ENCODE measurements at regions not wholly inside any gene's neighbourhood (a gene's known extent, or its start where the extent isn't known, plus 50 kb on each side); places are given as distances from the start of the nearest gene placed in this dataset.

GRCh38 chr6:150651808-150652470, 52.3 kb downstream of the PLEKHG1 start:
- Histone ChIP-seq H3K4me1 (ENCODE audit: low read depth) (peaks cover 15% of the 10 kb centered on the region), H3K36me3 (no peaks in the 10 kb centered on the region), H3K27me3 (no peaks in the 10 kb centered on the region), H3K9me3 (ENCODE audit: low read depth) (no peaks in the 10 kb centered on the region), H3K4me3 (no peak overlapping the region), H3K27ac (no peak overlapping the region)
- TF ChIP-seq CTCF (IDR thresholded peaks at IDR 0.05; ENCODE audit: low read depth, low read length) = no peak
- DNase-seq (ENCODE audit: low read depth in 1 of 2, low spot score in 1 of 2) = no peak

- H3K4me3 ChIP-seq = no peak overlapping the region
- no peak for TF ChIP-seq CTCF (IDR thresholded peaks at IDR 0.05; ENCODE audit: low read depth, low read length)
Measured at GRCh38 chr6:150652848-150653613, 53.3 kb downstream of the PLEKHG1 start.

GRCh38 chr6:150654608-150655007, 54.9 kb downstream of the PLEKHG1 start:
- Histone ChIP-seq H3K4me1 (ENCODE audit: low read depth) (peaks cover 13% of the 10 kb centered on the region), H3K36me3 (no peaks in the 10 kb centered on the region), H3K9me3 (ENCODE audit: low read depth) (no peaks in the 10 kb centered on the region), H3K27me3 (no peaks in the 10 kb centered on the region), H3K27ac (no peak overlapping the region), H3K4me3 (no peak overlapping the region)
- DNase-seq (ENCODE audit: low read depth in 1 of 2, low spot score in 1 of 2) = peak in 1 of 2 donors; percentile 59
- TF ChIP-seq CTCF (IDR thresholded peaks at IDR 0.05; ENCODE audit: low read depth, low read length) = no peak

More at GRCh38 chr6:150652848-150653613, 53.3 kb downstream of the PLEKHG1 start:
- Histone ChIP-seq H3K27ac (no peak overlapping the region), H3K9me3 (ENCODE audit: low read depth) (no peaks in the 10 kb centered on the region), H3K4me1 (ENCODE audit: low read depth) (peaks cover 7% of the 10 kb centered on the region), H3K27me3 (no peaks in the 10 kb centered on the region), H3K36me3 (no peaks in the 10 kb centered on the region)
- DNase-seq (ENCODE audit: low read depth in 1 of 2, low spot score in 1 of 2) = no peak

- H3K9me3 ChIP-seq (ENCODE audit: low read depth) = no peaks in the 10 kb centered on the region
- DNase-seq (ENCODE audit: low read depth in 1 of 2, low spot score in 1 of 2) = no peak
- H3K4me3 ChIP-seq = no peak overlapping the region
- TF ChIP-seq CTCF (IDR thresholded peaks at IDR 0.05; ENCODE audit: low read depth, low read length) = no peak
- no peaks in the 10 kb centered on the region for H3K27me3 ChIP-seq
- peaks cover 13% of the 10 kb centered on the region for H3K4me1 ChIP-seq (ENCODE audit: low read depth)
- no peak overlapping the region for H3K27ac ChIP-seq
- H3K36me3 ChIP-seq = no peaks in the 10 kb centered on the region
Measured at GRCh38 chr6:150656156-150656555, 56.5 kb downstream of the PLEKHG1 start.

GRCh38 chr6:150658421-150658820, 58.7 kb downstream of the PLEKHG1 start:
- Histone ChIP-seq H3K27me3 (no peaks in the 10 kb centered on the region), H3K36me3 (no peaks in the 10 kb centered on the region), H3K4me3 (no peak overlapping the region), H3K27ac (no peak overlapping the region), H3K9me3 (ENCODE audit: low read depth) (no peaks in the 10 kb centered on the region), H3K4me1 (ENCODE audit: low read depth) (peaks cover 13% of the 10 kb centered on the region)
- DNase-seq (ENCODE audit: low read depth in 1 of 2, low spot score in 1 of 2) = no peak
- no peak for TF ChIP-seq CTCF (IDR thresholded peaks at IDR 0.05; ENCODE audit: low read depth, low read length)

All from cardiac muscle cell (in vitro differentiated cells and primary cell).